NCI-H1105 treated with DMSO at 0.1 percent for 48 hours (cell line): ENCODE measurements at regions not wholly inside any gene's neighbourhood (a gene's known extent, or its start where the extent isn't known, plus 50 kb on each side); places are given as distances from the start of the nearest gene placed in this dataset.

Experiments used
- DNase-seq: peaks from one replicate; lab custom pipeline; 2025; lab: John Stamatoyannopoulos, UW

- DNase-seq, result no peak
Measured at GRCh38 chr6:137734005-137734874, 132.8 kb upstream of the TNFAIP3 start.

- no peak for DNase-seq
Measured at GRCh38 chr6:137734875-137735182, 132.2 kb upstream of the TNFAIP3 start.

- DNase-seq, result no peak
Measured at GRCh38 chr6:137736048-137736818, 130.8 kb upstream of the TNFAIP3 start.

- DNase-seq, result no peak
Measured at GRCh38 chr6:137736911-137737310, 130.1 kb upstream of the TNFAIP3 start.

GRCh38 chr6:137737836-137738596 lies 129.0 kb upstream of the TNFAIP3 start:
- DNase-seq, result no peak

- no peak for DNase-seq
Measured at GRCh38 chr6:137738931-137739504, 128.0 kb upstream of the TNFAIP3 start.

GRCh38 chr6:137739544-137739943 lies 127.5 kb upstream of the TNFAIP3 start:
- DNase-seq, result no peak

GRCh38 chr6:137740091-137740755 lies 126.8 kb upstream of the TNFAIP3 start:
- no peak for DNase-seq

GRCh38 chr6:137740967-137741761 lies 125.9 kb upstream of the TNFAIP3 start:
- DNase-seq, result no peak

GRCh38 chr6:137743493-137743892 lies 123.6 kb upstream of the TNFAIP3 start:
- no peak for DNase-seq

GRCh38 chr6:137744877-137745276 lies 122.2 kb upstream of the TNFAIP3 start:
- DNase-seq, result no peak

GRCh38 chr6:137745321-137745720 lies 121.7 kb upstream of the TNFAIP3 start:
- DNase-seq, result no peak

- no peak for DNase-seq
Measured at GRCh38 chr6:137746264-137746663, 120.8 kb upstream of the TNFAIP3 start.

- no peak for DNase-seq
Measured at GRCh38 chr6:137749696-137750211, 117.3 kb upstream of the TNFAIP3 start.

- DNase-seq, result no peak
Measured at GRCh38 chr6:137750297-137750696, 116.8 kb upstream of the TNFAIP3 start.

GRCh38 chr6:137751768-137752560 lies 115.1 kb upstream of the TNFAIP3 start:
- DNase-seq, result no peak

GRCh38 chr6:137754366-137754765 lies 112.7 kb upstream of the TNFAIP3 start:
- DNase-seq, result no peak

- DNase-seq, result no peak
Measured at GRCh38 chr6:137754866-137755265, 112.2 kb upstream of the TNFAIP3 start.

- no peak for DNase-seq
Measured at GRCh38 chr6:137755284-137755683, 111.8 kb upstream of the TNFAIP3 start.

GRCh38 chr6:137756788-137757187 lies 110.3 kb upstream of the TNFAIP3 start:
- DNase-seq, result no peak
